HepG2 (cell line): ENCODE measurements at regions not wholly inside any gene's neighbourhood (a gene's known extent, or its start where the extent isn't known, plus 50 kb on each side); places are given as distances from the start of the nearest gene placed in this dataset.

Experiments
- ATF7 ChIP-seq, 2 experiments: fragments of 450-650 bp in 1 of 2; sonication (generic) in 1 of 2; formaldehyde crosslinking in 1 of 2; IDR thresholded peaks; 2 replicates each; pipeline versions ENCODE4 v1.4.0 to v1.6.1; 2016 to 2020; ENCODE audit warnings: antibody characterized with exemption in 1 of 2, mild to moderate bottlenecking in 1 of 2, missing genetic modification reagents in 1 of 2
- ATRX ChIP-seq: sonication (generic); formaldehyde crosslinking; IDR thresholded peaks from 2 replicates; pipeline ENCODE4 v1.4.0; 2020; ENCODE audit warnings: missing genetic modification reagents, borderline replicate concordance
- IKZF1 ChIP-seq: fragments of 450-650 bp; IDR thresholded peaks from 2 replicates; pipeline ENCODE4 v1.7.1; 2016
- NAIF1 ChIP-seq: sonication (generic); formaldehyde crosslinking; IDR thresholded peaks from 2 replicates; pipeline ENCODE4 v1.5.0; 2020; ENCODE audit warnings: mild to moderate bottlenecking, missing genetic modification reagents, borderline replicate concordance
- RARG ChIP-seq: sonication (generic); formaldehyde crosslinking; IDR thresholded peaks from 2 replicates; pipeline ENCODE4 v1.4.0; 2020; ENCODE audit warnings: low read depth, mild to moderate bottlenecking, missing genetic modification reagents
- RNF2 ChIP-seq: fragments of 450-650 bp; conservative IDR thresholded peaks from 2 replicates; pipeline ENCODE4 v1.6.1; 2016; ENCODE audit warnings: low read depth
- SMAD9 ChIP-seq: sonication (generic); formaldehyde crosslinking; IDR thresholded peaks from 2 replicates; pipeline ENCODE4 v1.5.1; 2020; ENCODE audit warnings: mild to moderate bottlenecking, missing genetic modification reagents
- SP4 ChIP-seq: sonication (generic); formaldehyde crosslinking; IDR thresholded peaks from 2 replicates; pipeline ENCODE4 v1.8.1; 2023; ENCODE audit warnings: mild to moderate bottlenecking, missing genetic modification reagents
- XRCC5 ChIP-seq: fragments of 200-400 bp; formaldehyde crosslinking; optimal IDR thresholded peaks from 2 replicates; pipeline ENCODE3; 2017; ENCODE audit warnings: mild to moderate bottlenecking, low read length
- ZNF180 ChIP-seq: sonication (generic); formaldehyde crosslinking; IDR thresholded peaks from 2 replicates; pipeline ENCODE4 v1.4.0; 2020; ENCODE audit warnings: low read depth, missing genetic modification reagents, borderline replicate concordance
- ZNF260 ChIP-seq: sonication (generic); formaldehyde crosslinking; IDR thresholded peaks from 2 replicates; pipeline ENCODE4 v1.4.0; 2020; ENCODE audit warnings: missing genetic modification reagents, low read depth, mild to moderate bottlenecking, borderline replicate concordance
- ZNF354B ChIP-seq: sonication (generic); formaldehyde crosslinking; IDR thresholded peaks from 2 replicates; pipeline ENCODE4 v1.8.0; 2022; ENCODE audit warnings: mild to moderate bottlenecking, missing genetic modification reagents
- ZNF777 ChIP-seq: sonication (generic); formaldehyde crosslinking; IDR thresholded peaks from 2 replicates; pipeline ENCODE4 v1.4.0; 2020; ENCODE audit warnings: missing genetic modification reagents
- TF ChIP-seq, protein P1 (sequence below): IDR thresholded peaks from 2 replicates; pipeline ENCODE4 v1.6.1; 2016; ENCODE audit warnings: missing biosample characterization, missing genetic modification reagents, low read depth
- TF ChIP-seq, protein P2 (sequence below): sonication (generic); formaldehyde crosslinking; IDR thresholded peaks from 2 replicates; pipeline ENCODE4 v1.4.0; 2020; ENCODE audit warnings: missing genetic modification reagents
- TF ChIP-seq, protein P3 (sequence below): sonication (generic); formaldehyde crosslinking; IDR thresholded peaks from 2 replicates; pipeline ENCODE4 v1.4.0; 2020; ENCODE audit warnings: mild to moderate bottlenecking, missing genetic modification reagents
- TF ChIP-seq, protein P4 (sequence below): sonication (generic); formaldehyde crosslinking; IDR thresholded peaks from 2 replicates; pipeline ENCODE4 v1.5.1; 2020; ENCODE audit warnings: missing genetic modification reagents, mild to moderate bottlenecking, borderline replicate concordance

DNA sequence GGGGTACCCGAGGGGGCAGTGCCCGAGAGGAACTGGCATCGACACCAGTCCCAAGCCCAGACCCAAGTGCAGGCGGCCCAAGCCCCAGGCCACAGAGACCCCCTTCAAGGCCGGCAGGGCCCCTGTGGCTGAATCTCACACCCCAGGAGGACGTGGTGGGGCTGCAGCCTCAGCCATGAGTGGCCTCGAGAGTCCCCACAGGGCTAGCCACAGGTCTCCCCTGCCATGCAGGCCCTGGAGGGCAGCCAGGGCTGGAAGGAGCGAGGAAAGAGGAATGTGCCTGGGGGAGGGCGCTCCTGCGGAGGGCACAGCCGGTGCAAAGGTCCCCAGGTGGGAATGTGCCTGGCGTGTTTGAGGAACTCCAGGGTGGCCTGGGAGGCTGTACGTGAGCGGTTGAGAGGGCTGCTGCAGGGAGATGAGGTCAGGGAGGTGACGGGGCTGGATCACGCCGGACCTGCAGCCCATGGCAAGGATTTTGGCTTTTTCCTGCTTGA lies 86.1 kb downstream of the NCOR2 start (continued):
- TF ChIP-seq, protein P1, sequence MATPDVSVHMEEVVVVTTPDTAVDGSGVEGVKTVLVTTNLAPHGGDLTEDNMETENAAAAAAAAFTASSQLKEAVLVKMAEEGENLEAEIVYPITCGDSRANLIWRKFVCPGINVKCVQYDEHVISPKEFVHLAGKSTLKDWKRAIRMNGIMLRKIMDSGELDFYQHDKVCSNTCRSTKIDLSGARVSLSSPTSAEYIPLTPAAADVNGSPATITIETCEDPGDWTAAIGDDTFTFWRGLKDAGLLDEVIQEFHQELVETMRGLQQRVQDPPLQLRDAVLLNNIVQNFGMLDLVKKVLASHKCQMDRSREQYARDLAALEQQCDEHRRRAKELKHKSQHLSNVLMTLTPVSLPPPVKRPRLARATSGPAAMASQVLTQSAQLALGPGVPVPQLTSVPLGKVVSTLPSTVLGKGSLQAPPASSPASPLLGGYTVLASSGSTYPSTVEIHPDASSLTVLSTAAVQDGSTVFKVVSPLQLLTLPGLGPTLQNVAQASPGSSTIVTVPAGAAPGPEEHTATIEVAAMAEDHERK (CRISPR knock-in tag): no peak
- TF ChIP-seq SP4 (CRISPR knock-in tag): no peak; the same call in 1 of the 2 replicates
- TF ChIP-seq IKZF1: no peak
- TF ChIP-seq, protein P2, sequence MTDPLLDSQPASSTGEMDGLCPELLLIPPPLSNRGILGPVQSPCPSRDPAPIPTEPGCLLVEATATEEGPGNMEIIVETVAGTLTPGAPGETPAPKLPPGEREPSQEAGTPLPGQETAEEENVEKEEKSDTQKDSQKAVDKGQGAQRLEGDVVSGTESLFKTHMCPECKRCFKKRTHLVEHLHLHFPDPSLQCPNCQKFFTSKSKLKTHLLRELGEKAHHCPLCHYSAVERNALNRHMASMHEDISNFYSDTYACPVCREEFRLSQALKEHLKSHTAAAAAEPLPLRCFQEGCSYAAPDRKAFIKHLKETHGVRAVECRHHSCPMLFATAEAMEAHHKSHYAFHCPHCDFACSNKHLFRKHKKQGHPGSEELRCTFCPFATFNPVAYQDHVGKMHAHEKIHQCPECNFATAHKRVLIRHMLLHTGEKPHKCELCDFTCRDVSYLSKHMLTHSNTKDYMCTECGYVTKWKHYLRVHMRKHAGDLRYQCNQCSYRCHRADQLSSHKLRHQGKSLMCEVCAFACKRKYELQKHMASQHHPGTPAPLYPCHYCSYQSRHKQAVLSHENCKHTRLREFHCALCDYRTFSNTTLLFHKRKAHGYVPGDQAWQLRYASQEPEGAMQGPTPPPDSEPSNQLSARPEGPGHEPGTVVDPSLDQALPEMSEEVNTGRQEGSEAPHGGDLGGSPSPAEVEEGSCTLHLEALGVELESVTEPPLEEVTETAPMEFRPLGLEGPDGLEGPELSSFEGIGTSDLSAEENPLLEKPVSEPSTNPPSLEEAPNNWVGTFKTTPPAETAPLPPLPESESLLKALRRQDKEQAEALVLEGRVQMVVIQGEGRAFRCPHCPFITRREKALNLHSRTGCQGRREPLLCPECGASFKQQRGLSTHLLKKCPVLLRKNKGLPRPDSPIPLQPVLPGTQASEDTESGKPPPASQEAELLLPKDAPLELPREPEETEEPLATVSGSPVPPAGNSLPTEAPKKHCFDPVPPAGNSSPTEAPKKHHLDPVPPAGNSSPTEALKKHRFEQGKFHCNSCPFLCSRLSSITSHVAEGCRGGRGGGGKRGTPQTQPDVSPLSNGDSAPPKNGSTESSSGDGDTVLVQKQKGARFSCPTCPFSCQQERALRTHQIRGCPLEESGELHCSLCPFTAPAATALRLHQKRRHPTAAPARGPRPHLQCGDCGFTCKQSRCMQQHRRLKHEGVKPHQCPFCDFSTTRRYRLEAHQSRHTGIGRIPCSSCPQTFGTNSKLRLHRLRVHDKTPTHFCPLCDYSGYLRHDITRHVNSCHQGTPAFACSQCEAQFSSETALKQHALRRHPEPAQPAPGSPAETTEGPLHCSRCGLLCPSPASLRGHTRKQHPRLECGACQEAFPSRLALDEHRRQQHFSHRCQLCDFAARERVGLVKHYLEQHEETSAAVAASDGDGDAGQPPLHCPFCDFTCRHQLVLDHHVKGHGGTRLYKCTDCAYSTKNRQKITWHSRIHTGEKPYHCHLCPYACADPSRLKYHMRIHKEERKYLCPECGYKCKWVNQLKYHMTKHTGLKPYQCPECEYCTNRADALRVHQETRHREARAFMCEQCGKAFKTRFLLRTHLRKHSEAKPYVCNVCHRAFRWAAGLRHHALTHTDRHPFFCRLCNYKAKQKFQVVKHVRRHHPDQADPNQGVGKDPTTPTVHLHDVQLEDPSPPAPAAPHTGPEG: no peak
- TF ChIP-seq, protein P3, sequence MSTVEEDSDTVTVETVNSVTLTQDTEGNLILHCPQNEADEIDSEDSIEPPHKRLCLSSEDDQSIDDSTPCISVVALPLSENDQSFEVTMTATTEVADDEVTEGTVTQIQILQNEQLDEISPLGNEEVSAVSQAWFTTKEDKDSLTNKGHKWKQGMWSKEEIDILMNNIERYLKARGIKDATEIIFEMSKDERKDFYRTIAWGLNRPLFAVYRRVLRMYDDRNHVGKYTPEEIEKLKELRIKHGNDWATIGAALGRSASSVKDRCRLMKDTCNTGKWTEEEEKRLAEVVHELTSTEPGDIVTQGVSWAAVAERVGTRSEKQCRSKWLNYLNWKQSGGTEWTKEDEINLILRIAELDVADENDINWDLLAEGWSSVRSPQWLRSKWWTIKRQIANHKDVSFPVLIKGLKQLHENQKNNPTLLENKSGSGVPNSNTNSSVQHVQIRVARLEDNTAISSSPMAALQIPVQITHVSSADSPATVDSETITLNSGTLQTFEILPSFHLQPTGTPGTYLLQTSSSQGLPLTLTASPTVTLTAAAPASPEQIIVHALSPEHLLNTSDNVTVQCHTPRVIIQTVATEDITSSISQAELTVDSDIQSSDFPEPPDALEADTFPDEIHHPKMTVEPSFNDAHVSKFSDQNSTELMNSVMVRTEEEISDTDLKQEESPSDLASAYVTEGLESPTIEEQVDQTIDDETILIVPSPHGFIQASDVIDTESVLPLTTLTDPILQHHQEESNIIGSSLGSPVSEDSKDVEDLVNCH (CRISPR knock-in tag): no peak
- TF ChIP-seq RNF2: no peak
- TF ChIP-seq ZNF260 (CRISPR knock-in tag): no peak
- no peak for TF ChIP-seq ATRX
- no peak for TF ChIP-seq RARG
- TF ChIP-seq ZNF354B (CRISPR knock-in tag): no peak
- no peak for TF ChIP-seq NAIF1
- no peak for TF ChIP-seq ZNF180
- TF ChIP-seq SMAD9: no peak
- TF ChIP-seq ATF7 (IDR thresholded peaks at IDR 0.05): 0 out of 2 replicates have a peak, but pooled peaks have one; percentile 24
- TF ChIP-seq ATF7 (CRISPR knock-in tag; IDR thresholded peaks at IDR 0.05): peak; percentile 65
- TF ChIP-seq, protein P4, sequence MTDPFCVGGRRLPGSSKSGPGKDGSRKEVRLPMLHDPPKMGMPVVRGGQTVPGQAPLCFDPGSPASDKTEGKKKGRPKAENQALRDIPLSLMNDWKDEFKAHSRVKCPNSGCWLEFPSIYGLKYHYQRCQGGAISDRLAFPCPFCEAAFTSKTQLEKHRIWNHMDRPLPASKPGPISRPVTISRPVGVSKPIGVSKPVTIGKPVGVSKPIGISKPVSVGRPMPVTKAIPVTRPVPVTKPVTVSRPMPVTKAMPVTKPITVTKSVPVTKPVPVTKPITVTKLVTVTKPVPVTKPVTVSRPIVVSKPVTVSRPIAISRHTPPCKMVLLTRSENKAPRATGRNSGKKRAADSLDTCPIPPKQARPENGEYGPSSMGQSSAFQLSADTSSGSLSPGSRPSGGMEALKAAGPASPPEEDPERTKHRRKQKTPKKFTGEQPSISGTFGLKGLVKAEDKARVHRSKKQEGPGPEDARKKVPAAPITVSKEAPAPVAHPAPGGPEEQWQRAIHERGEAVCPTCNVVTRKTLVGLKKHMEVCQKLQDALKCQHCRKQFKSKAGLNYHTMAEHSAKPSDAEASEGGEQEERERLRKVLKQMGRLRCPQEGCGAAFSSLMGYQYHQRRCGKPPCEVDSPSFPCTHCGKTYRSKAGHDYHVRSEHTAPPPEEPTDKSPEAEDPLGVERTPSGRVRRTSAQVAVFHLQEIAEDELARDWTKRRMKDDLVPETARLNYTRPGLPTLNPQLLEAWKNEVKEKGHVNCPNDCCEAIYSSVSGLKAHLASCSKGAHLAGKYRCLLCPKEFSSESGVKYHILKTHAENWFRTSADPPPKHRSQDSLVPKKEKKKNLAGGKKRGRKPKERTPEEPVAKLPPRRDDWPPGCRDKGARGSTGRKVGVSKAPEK (CRISPR knock-in tag): no peak
- TF ChIP-seq XRCC5: no peak
- TF ChIP-seq ZNF777 (CRISPR knock-in tag): no peak
